Mesenchymal stem cell (in vitro differentiated cells and primary cell): ENCODE measurements at regions not wholly inside any gene's neighbourhood (a gene's known extent, or its start where the extent isn't known, plus 50 kb on each side); places are given as distances from the start of the nearest gene placed in this dataset.

Source experiments
- DNase-seq: peaks from one replicate; pipeline ENCODE4 v3.0.0-alpha.2; 2013
- H2AFZ ChIP-seq: one replicate; pipeline ENCODE4 v1.6.1; 2013; ENCODE audit warnings: low read depth, mild to moderate bottlenecking, control low read depth, inconsistent platforms, low read length, moderate library complexity
- H2AK5ac ChIP-seq: 2 replicates; pipeline ENCODE4 v1.6.1; 2013; ENCODE audit warnings: low read length, moderate library complexity, mild to moderate bottlenecking, inconsistent platforms; ENCODE audit not compliant: severe bottlenecking
- H2BK120ac ChIP-seq: one replicate; pipeline ENCODE4 v1.6.1; 2013; ENCODE audit warnings: low read depth, mild to moderate bottlenecking, inconsistent platforms, low read length, moderate library complexity
- H2BK12ac ChIP-seq, 2 experiments: one replicate each; pipeline ENCODE4 v1.6.1; 2013; ENCODE audit warnings: inconsistent platforms in 2 of 2, low read length in 2 of 2, mild to moderate bottlenecking in 2 of 2, moderate library complexity in 2 of 2, control low read depth in 1 of 2
- H2BK15ac ChIP-seq: one replicate; pipeline ENCODE4 v1.6.1; 2013; ENCODE audit warnings: mild to moderate bottlenecking, low read depth, inconsistent platforms; ENCODE audit not compliant: poor library complexity, severe bottlenecking
- H2BK5ac ChIP-seq: 2 replicates; pipeline ENCODE4 v1.6.1; 2013; ENCODE audit warnings: low read depth, mild to moderate bottlenecking, low read length, control low read depth, inconsistent platforms; ENCODE audit not compliant: poor library complexity, severe bottlenecking
- H3K14ac ChIP-seq, 2 experiments: one replicate each; pipeline ENCODE4 v1.6.1; 2013; ENCODE audit warnings: inconsistent platforms in 2 of 2, low read length in 2 of 2, control low read depth in 1 of 2, mild to moderate bottlenecking in 1 of 2, moderate library complexity in 1 of 2
- H3K18ac ChIP-seq, 2 experiments: one replicate each; pipeline ENCODE4 v1.6.1; 2013; ENCODE audit warnings: inconsistent platforms in 2 of 2, low read length in 2 of 2, control low read depth in 1 of 2, low read depth in 1 of 2, mild to moderate bottlenecking in 1 of 2
- H3K23ac ChIP-seq, 2 experiments: one replicate each; pipeline ENCODE4 v1.6.1; 2013; ENCODE audit warnings: inconsistent platforms in 2 of 2, low read length in 2 of 2, mild to moderate bottlenecking in 2 of 2, moderate library complexity in 2 of 2, control low read depth in 1 of 2
- H3K27ac ChIP-seq: 2 replicates; pipeline ENCODE4 v1.5.1; 2013; ENCODE audit warnings: mild to moderate bottlenecking, moderate library complexity, low read length, control low read depth, inconsistent platforms; ENCODE audit not compliant: poor library complexity, severe bottlenecking
- H3K27me3 ChIP-seq, 2 experiments: 2 replicates each; pipeline versions ENCODE4 v1.6.1 to v1.7.0; 2013; ENCODE audit warnings: low read length in 2 of 2, mild to moderate bottlenecking in 2 of 2, moderate library complexity in 2 of 2, control low read depth in 1 of 2, inconsistent platforms in 1 of 2; ENCODE audit not compliant: control insufficient read depth in 1 of 2, insufficient read depth in 1 of 2
- H3K36me3 ChIP-seq, 2 experiments: 2 replicates each; pipeline versions ENCODE4 v1.6.1 to v1.7.0; 2013; ENCODE audit warnings: low read length in 2 of 2, control low read depth in 1 of 2, inconsistent platforms in 1 of 2, low read depth in 1 of 2, mild to moderate bottlenecking in 1 of 2; ENCODE audit not compliant: insufficient read depth in 2 of 2, control insufficient read depth in 1 of 2
- H3K4ac ChIP-seq, 2 experiments: one replicate each; pipeline ENCODE4 v1.6.1; 2013; ENCODE audit warnings: inconsistent platforms in 2 of 2, low read length in 2 of 2, mild to moderate bottlenecking in 2 of 2, moderate library complexity in 2 of 2, control low read depth in 1 of 2, low read depth in 1 of 2
- H3K4me1 ChIP-seq: 2 replicates; pipeline ENCODE4 v1.6.1; 2013; ENCODE audit warnings: low read depth, low read length, control low read depth; ENCODE audit not compliant: control insufficient read depth, insufficient read depth
- H3K4me2 ChIP-seq: 2 replicates; pipeline ENCODE4 v1.6.1; 2013; ENCODE audit warnings: low read length, mild to moderate bottlenecking, inconsistent platforms; ENCODE audit not compliant: poor library complexity, severe bottlenecking
- H3K4me3 ChIP-seq, 2 experiments: 2 replicates each; pipeline versions ENCODE4 v1.5.1 to v1.7.0; 2013; ENCODE audit warnings: low read length in 2 of 2, mild to moderate bottlenecking in 2 of 2, control low read depth in 1 of 2, low read depth in 1 of 2; ENCODE audit not compliant: insufficient read depth in 1 of 2
- H3K79me1 ChIP-seq: replicated peaks from 2 replicates; pipeline ENCODE4 v1.6.1; 2013; ENCODE audit warnings: mild to moderate bottlenecking, control low read depth, low read length, inconsistent platforms; ENCODE audit not compliant: poor library complexity, severe bottlenecking
- H3K9ac ChIP-seq: 2 replicates; pipeline ENCODE4 v1.7.0; 2013; ENCODE audit warnings: mild to moderate bottlenecking, low read length, moderate library complexity
- H3K9me3 ChIP-seq: 2 replicates; pipeline ENCODE4 v1.7.0; 2013; ENCODE audit warnings: mild to moderate bottlenecking, low read length; ENCODE audit not compliant: control insufficient read depth
- H4K8ac ChIP-seq: one replicate; pipeline ENCODE4 v1.6.1; 2013; ENCODE audit warnings: inconsistent platforms, mild to moderate bottlenecking, low read length, moderate library complexity
- H4K91ac ChIP-seq: one replicate; pipeline ENCODE4 v1.6.1; 2013; ENCODE audit warnings: mild to moderate bottlenecking, low read length, inconsistent platforms
- WGBS: methylation state at CpG from one replicate; pipeline ENCODE4 v1.1.7; 2013; ENCODE audit warnings: mixed read lengths; 5-methylcytosine and 5-hydroxymethylcytosine counted together

DNA sequence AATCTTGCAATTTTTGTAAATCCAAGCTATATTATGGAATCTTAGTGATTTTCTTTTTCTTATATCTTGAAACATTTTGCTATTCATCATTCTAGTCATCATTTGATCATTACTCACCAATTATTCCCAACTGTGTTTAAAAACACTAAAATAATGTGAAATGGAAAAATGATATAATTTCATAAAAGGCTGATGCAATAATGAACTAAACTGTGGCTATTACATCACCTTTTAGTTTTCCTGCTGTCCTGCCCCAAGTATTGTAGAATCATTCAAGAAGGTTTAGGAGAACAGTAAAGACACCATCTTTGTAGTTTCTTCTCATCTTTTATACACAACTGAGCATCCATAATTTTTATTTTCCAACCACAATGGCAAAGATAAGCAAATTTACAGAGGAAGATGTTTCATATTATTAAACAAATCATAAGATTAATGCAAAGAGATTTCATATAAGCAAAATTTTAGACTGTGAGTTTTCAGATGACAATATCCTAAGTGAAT is 431.0 kb upstream of the SLC30A5 start:
- H3K14ac ChIP-seq = no peak overlapping the region
- H3K4me3 ChIP-seq = no peak overlapping the region
- no peak overlapping the region for H3K4me2 ChIP-seq
- no peak overlapping the region for H3K27ac ChIP-seq
- H3K23ac ChIP-seq = no peak overlapping the region
- H3K36me3 ChIP-seq = no peaks in the 10 kb centered on the region
- no peak overlapping the region for H3K18ac ChIP-seq
- H3K79me1 ChIP-seq = no peaks in the 10 kb centered on the region
- H2BK120ac ChIP-seq = no peak overlapping the region
- H3K4ac ChIP-seq = no peak overlapping the region
- no peaks in the 10 kb centered on the region for H3K4me1 ChIP-seq
- no peak for DNase-seq
- no peak overlapping the region for H3K9ac ChIP-seq
- no peak overlapping the region for H2AK5ac ChIP-seq
- no peak overlapping the region for H2BK15ac ChIP-seq
- H4K91ac ChIP-seq = no peak overlapping the region
- no peak overlapping the region for H2BK5ac ChIP-seq
- H3K9me3 ChIP-seq = peaks cover 5% of the 10 kb centered on the region
- H3K27me3 ChIP-seq = peaks cover 0 to 3% of the 10 kb centered on the region in 2 experiments
- H2AFZ ChIP-seq = no peak overlapping the region
- H2BK12ac ChIP-seq = no peak overlapping the region
- H4K8ac ChIP-seq = no peak overlapping the region

DNA sequence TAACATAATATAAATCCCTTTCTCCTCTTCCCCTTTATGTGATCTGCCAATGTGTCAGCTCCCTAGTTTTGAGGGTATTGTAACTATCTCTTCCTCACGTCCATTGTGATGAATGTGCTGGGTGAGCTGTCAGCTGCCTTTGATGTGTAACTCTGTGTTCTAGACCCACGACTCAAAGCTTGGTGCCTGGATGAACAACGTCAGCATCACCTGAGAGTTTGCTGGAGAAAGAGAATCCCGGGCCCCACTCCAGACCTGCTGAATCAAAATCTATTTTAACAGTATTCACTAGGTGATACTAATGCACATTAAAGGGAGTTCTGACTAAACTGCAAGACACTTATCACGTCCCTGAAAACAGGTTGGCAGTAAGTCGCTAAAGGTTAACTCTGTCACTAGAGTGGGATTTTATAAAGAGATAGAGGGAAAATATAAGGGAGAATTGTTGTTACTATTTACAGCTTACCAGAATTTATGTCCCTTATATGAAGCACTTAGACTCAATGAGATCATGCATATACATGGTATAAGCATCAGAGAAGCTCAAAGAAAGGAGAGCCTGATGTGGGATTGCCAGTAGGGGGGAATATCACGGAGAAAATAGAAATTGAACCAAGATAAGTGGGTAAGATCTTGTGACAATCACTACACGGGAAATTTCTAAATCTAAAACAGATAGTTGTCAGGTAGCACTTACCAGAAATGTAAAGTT is 423.8 kb upstream of the SLC30A5 start:
- H3K4ac ChIP-seq = no peak overlapping the region
- 72% methylated on average over 5 of the region's 8 CpGs for WGBS
- H3K14ac ChIP-seq = no peak overlapping the region
- H2AFZ ChIP-seq = no peak overlapping the region
- no peak overlapping the region for H4K91ac ChIP-seq
- no peak overlapping the region for H3K23ac ChIP-seq
- H3K27me3 ChIP-seq = peaks cover 0 to 3% of the 10 kb centered on the region in 2 experiments
- H3K4me1 ChIP-seq = no peaks in the 10 kb centered on the region
- H3K4me3 ChIP-seq = no peak overlapping the region
- H2BK5ac ChIP-seq = no peak overlapping the region
- H3K36me3 ChIP-seq = no peaks in the 10 kb centered on the region
- no peak overlapping the region for H2AK5ac ChIP-seq
- H3K18ac ChIP-seq = no peak overlapping the region
- no peaks in the 10 kb centered on the region for H3K79me1 ChIP-seq
- DNase-seq = no peak
- no peak overlapping the region for H3K4me2 ChIP-seq
- H3K9ac ChIP-seq = no peak overlapping the region
- no peak overlapping the region for H4K8ac ChIP-seq
- no peaks in the 10 kb centered on the region for H3K9me3 ChIP-seq
- no peak overlapping the region for H2BK15ac ChIP-seq
- no peak overlapping the region for H2BK12ac ChIP-seq
- H2BK120ac ChIP-seq = no peak overlapping the region
- no peak overlapping the region for H3K27ac ChIP-seq

DNA sequence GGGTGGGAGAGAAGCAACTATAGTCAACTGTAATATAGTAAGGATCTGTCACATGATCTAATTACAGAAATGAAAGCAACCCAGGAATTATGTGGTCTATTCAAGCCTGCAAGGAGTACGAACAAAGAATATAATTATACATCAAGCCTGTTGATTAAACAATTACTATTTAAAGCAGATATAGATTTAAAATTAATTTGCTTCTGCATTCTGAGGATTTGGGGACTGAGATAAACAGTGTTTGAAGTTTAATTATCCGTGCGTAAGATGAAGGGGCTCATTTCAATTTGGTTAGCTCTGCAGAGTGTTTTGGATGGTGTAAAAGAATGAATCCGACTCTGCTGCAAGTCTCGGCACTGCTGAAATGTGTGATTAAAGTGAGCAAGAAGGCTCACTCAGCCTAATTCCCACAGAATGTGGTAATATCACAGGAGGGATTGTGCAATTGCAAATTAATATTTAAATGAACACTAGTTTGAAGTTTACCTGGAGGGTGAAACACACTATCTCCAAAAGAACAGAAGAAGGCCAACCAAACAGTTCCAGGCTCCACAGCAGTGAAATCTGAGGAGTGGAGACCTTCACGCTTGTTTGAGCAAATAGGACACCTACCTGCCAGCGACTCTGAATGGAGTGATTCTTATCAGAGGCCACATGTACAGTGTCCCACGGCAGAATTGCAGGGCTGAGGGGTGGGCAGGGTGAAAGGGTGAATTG is 420.6 kb upstream of the SLC30A5 start:
- H2BK5ac ChIP-seq = no peak overlapping the region
- no peaks in the 10 kb centered on the region for H3K4me1 ChIP-seq
- H3K4me3 ChIP-seq = no peak overlapping the region
- H3K9ac ChIP-seq = no peak overlapping the region
- no peak overlapping the region for H2AK5ac ChIP-seq
- no peak overlapping the region for H3K4ac ChIP-seq
- no peak overlapping the region for H3K14ac ChIP-seq
- no peak overlapping the region for H2AFZ ChIP-seq
- no peak overlapping the region for H4K8ac ChIP-seq
- H2BK120ac ChIP-seq = no peak overlapping the region
- H3K4me2 ChIP-seq = no peak overlapping the region
- H3K36me3 ChIP-seq = no peaks in the 10 kb centered on the region
- peaks cover 0 to 3% of the 10 kb centered on the region in 2 experiments for H3K27me3 ChIP-seq
- H3K18ac ChIP-seq = no peak overlapping the region
- H2BK15ac ChIP-seq = no peak overlapping the region
- H3K27ac ChIP-seq = no peak overlapping the region
- no peak for DNase-seq
- no peak overlapping the region for H3K23ac ChIP-seq
- H3K79me1 ChIP-seq = no peaks in the 10 kb centered on the region
- no peaks in the 10 kb centered on the region for H3K9me3 ChIP-seq
- H4K91ac ChIP-seq = no peak overlapping the region
- 92% methylated on average over 7 of the region's 8 CpGs for WGBS
- no peak overlapping the region for H2BK12ac ChIP-seq

DNA sequence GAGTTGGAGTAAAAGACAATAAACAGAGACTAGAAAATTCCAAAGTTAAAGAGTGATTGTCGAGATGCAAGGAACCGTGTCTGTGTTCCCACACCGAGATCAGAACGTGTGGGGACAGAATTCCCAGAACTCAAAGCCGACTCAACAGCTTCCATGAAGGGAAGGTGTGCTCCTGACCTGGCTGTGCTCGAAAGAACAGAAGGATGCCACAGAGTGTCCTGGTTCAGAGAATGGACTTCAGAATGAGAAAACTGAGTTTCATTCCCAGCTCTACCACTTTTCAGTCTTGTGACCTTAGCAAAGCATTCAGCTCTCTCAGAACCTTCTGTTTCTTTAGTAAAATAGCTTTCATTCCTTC is 420.0 kb upstream of the SLC30A5 start:
- 89% methylated on average over 6 of the region's 6 CpGs for WGBS
- H4K8ac ChIP-seq = no peak overlapping the region

More for the DNA sequence above, 420.0 kb upstream of the SLC30A5 start:
- H3K36me3 ChIP-seq = no peaks in the 10 kb centered on the region
- peaks cover 0 to 3% of the 10 kb centered on the region in 2 experiments for H3K27me3 ChIP-seq
- DNase-seq = no peak
- H2BK5ac ChIP-seq = no peak overlapping the region
- no peak overlapping the region for H3K27ac ChIP-seq
- no peak overlapping the region for H3K23ac ChIP-seq
- no peak overlapping the region for H3K14ac ChIP-seq
- H4K91ac ChIP-seq = no peak overlapping the region
- no peak overlapping the region for H2BK120ac ChIP-seq
- H3K4me3 ChIP-seq = no peak overlapping the region
- H2BK12ac ChIP-seq = no peak overlapping the region
- H3K4me1 ChIP-seq = no peaks in the 10 kb centered on the region
- no peak overlapping the region for H3K18ac ChIP-seq
- no peak overlapping the region for H2AK5ac ChIP-seq
- H3K9me3 ChIP-seq = no peaks in the 10 kb centered on the region
- no peak overlapping the region for H3K4me2 ChIP-seq
- H3K4ac ChIP-seq = no peak overlapping the region
- no peak overlapping the region for H2AFZ ChIP-seq
- no peak overlapping the region for H3K9ac ChIP-seq
- no peak overlapping the region for H2BK15ac ChIP-seq
- H3K79me1 ChIP-seq = no peaks in the 10 kb centered on the region
